Posterior vena cava (tissue), 2 donors: ENCODE measurements at regions not wholly inside any gene's neighbourhood (a gene's known extent, or its start where the extent isn't known, plus 50 kb on each side); places are given as distances from the start of the nearest gene placed in this dataset.
A peak's percentile ranks its signal among the peaks of the same experiment; 100 is the strongest.

Experiments
- DNase-seq: peaks from one replicate; pipeline ENCODE4 v3.0.0-alpha.2; 2020; ENCODE audit warnings: low spot score
- intact Hi-C, 2 donors: fragments of 100-400 bp; cut with DNase I; formaldehyde crosslinking; loops; one replicate each; pipeline versions ENCODE4 v1.14.1 to v1.14.2; 2022 to 2023
- donor health status: DM: yes; HTN: yes; CAD: no.
- donor health status: DM: yes; HTN: yes; CAD: no.

GRCh38 chr2:12389344-12390045 is 327.2 kb upstream of the TRIB2 start:
- intact Hi-C loops = no loop called here
- DNase-seq = no peak

- DNase-seq = no peak
- intact Hi-C loops = no loop called here
These were observed 325.6 kb upstream of the TRIB2 start for GRCh38 chr2:12391116-12391515.

- no peak for DNase-seq
- intact Hi-C loops = no loop called here
These were observed 320.0 kb upstream of the TRIB2 start for GRCh38 chr2:12396699-12397098.

GRCh38 chr2:12397854-12398253 is 318.9 kb upstream of the TRIB2 start:
- intact Hi-C loops = no loop called here
- DNase-seq = no peak

GRCh38 chr2:12399240-12399639 is 317.5 kb upstream of the TRIB2 start:
- intact Hi-C loops = no loop called here
- no peak for DNase-seq

- intact Hi-C loops = no loop called here
- DNase-seq = no peak
These were observed 316.2 kb upstream of the TRIB2 start for GRCh38 chr2:12400543-12400942.

- DNase-seq = no peak
- intact Hi-C loops = no loop called here
These were observed 314.1 kb upstream of the TRIB2 start for GRCh38 chr2:12402440-12403139.

- intact Hi-C loops = no loop called here
- DNase-seq = no peak
These were observed 312.2 kb upstream of the TRIB2 start for GRCh38 chr2:12404497-12404896.

- intact Hi-C loops = no loop called here
- DNase-seq = no peak
These were observed 309.6 kb upstream of the TRIB2 start for GRCh38 chr2:12407160-12407559.

GRCh38 chr2:12412898-12413305 is 303.8 kb upstream of the TRIB2 start:
- no peak for DNase-seq
- intact Hi-C loops = no loop called here

- intact Hi-C loops = no loop called here
- no peak for DNase-seq
These were observed 301.2 kb upstream of the TRIB2 start for GRCh38 chr2:12415536-12415935.

- intact Hi-C loops = no loop called here
- no peak for DNase-seq
These were observed 300.1 kb upstream of the TRIB2 start for GRCh38 chr2:12416600-12416999.

GRCh38 chr2:12417786-12418185 is 298.9 kb upstream of the TRIB2 start:
- no peak for DNase-seq
- intact Hi-C loops = no loop called here

GRCh38 chr2:12419803-12420202 is 296.9 kb upstream of the TRIB2 start:
- no peak for DNase-seq
- intact Hi-C loops = no loop called here

GRCh38 chr2:12421046-12421445 is 295.7 kb upstream of the TRIB2 start:
- DNase-seq = no peak
- intact Hi-C loops = no loop called here

- DNase-seq = no peak
- intact Hi-C loops = no loop called here
These were observed 292.5 kb upstream of the TRIB2 start for GRCh38 chr2:12424219-12424618.

GRCh38 chr2:12424809-12425208 is 291.9 kb upstream of the TRIB2 start:
- intact Hi-C loops = no loop called here
- DNase-seq = peak; percentile 82

- intact Hi-C loops = no loop called here
- no peak for DNase-seq
These were observed 288.4 kb upstream of the TRIB2 start for GRCh38 chr2:12428324-12428723.

GRCh38 chr2:12428786-12429185 is 287.9 kb upstream of the TRIB2 start:
- intact Hi-C loops = no loop called here
- DNase-seq = no peak

- DNase-seq = no peak
- intact Hi-C loops = no loop called here
These were observed 286.8 kb upstream of the TRIB2 start for GRCh38 chr2:12429779-12430406.
